Gastroesophageal sphincter (tissue), 3 donors: ENCODE measurements at regions not wholly inside any gene's neighbourhood (a gene's known extent, or its start where the extent isn't known, plus 50 kb on each side); places are given as distances from the start of the nearest gene placed in this dataset.

Experiments used
- CTCF ChIP-seq, 4 experiments: fragments of 200-600 bp in 2 of 4; fragments of 450-650 bp in 2 of 4; sonication (generic) in 1 of 4; IDR thresholded peaks; one replicate each; pipeline ENCODE4 v1.5.1; 2017 to 2019; ENCODE audit warnings: antibody characterized with exemption in 4 of 4, mild to moderate bottlenecking in 2 of 4, moderate library complexity in 2 of 4
- POLR2A ChIP-seq, 2 donors: fragments of 450-650 bp; IDR thresholded peaks; one replicate each; pipeline ENCODE4 v1.6.1; 2017; ENCODE audit warnings: antibody characterized with exemption in 2 of 2, mild to moderate bottlenecking in 2 of 2, moderate library complexity in 1 of 2
- POLR2AphosphoS5 ChIP-seq: sonication (generic); formaldehyde crosslinking; IDR thresholded peaks from one replicate; pipeline ENCODE4 v1.6.1; 2017; ENCODE audit warnings: antibody characterized with exemption

- TF ChIP-seq CTCF (IDR thresholded peaks at IDR 0.05) (no peak), POLR2A (IDR thresholded peaks at IDR 0.05) (no peak), POLR2AphosphoS5 (peak; percentile 78)
These were observed 156.6 kb downstream of the DAD1 start for GRCh38 chr14:22432348-22432976.
